HepG2 (cell line): ENCODE measurements at regions not wholly inside any gene's neighbourhood (a gene's known extent, or its start where the extent isn't known, plus 50 kb on each side); places are given as distances from the start of the nearest gene placed in this dataset.

Experiments used
- ATAC-seq: fragments of 200-7000 bp; cut with Tn5 transposase; 3 replicates; pipeline ENCODE4 v1.9.1; 2020; ENCODE audit warnings: mild to moderate bottlenecking, moderate library complexity
- BruUV-seq: library from RNA; stranded (reverse); fragments of 400-500 nt; replicated peaks from 2 replicates; lab custom pipeline; 2021; lab: Mats Ljungman, UMichigan
- CTCF ChIA-PET: fragments of 300-600 bp; formaldehyde crosslinking; extraction: SDS; loops from one replicate; lab custom pipeline; 2021; ENCODE audit warnings: low total read pairs, inconsistent platforms, low intra/inter-chr PET ratio; lab: Yijun Ruan, JAX
- POLR2A ChIA-PET: fragments of 350-600 bp; sonication (Branson Sonifier 250); formaldehyde crosslinking; loops from one replicate; lab custom pipeline; 2020; ENCODE audit warnings: antibody characterized with exemption, inconsistent platforms; lab: Yijun Ruan, JAX
- DNase-seq: peaks from one replicate; pipeline ENCODE4 v3.0.0-alpha.2; 2015; ENCODE audit warnings: low spot score
- FAIRE-seq: peaks from 3 replicates; lab custom pipeline; 2011; peaks lifted over from hg19 to GRCh38; lab: Jason Lieb, UNC
- H2AFZ ChIP-seq: one replicate; pipeline ENCODE4 v1.6.1; 2011; ENCODE audit warnings: low read length, inconsistent platforms
- H3K27ac ChIP-seq: fragments of 300-600 bp; 3 replicates; pipeline ENCODE4 v1.8.0; 2011; ENCODE audit warnings: mixed run types, mild to moderate bottlenecking, mixed read lengths, low read length, inconsistent platforms; ENCODE audit not compliant: insufficient read depth; ENCODE audit errors: extremely low read length
- H3K27me3 ChIP-seq, 2 experiments: fragments of 200-600 bp in 1 of 2; 2 replicates in 1 of 2; 3 replicates in 1 of 2; pipeline versions ENCODE4 v1.6.0 to v1.8.0; 2011; ENCODE audit warnings: low read length in 2 of 2, mild to moderate bottlenecking in 2 of 2, moderate library complexity in 2 of 2, inconsistent platforms in 1 of 2; ENCODE audit not compliant: insufficient read depth in 2 of 2, control insufficient read depth in 1 of 2
- H3K36me3 ChIP-seq, 2 experiments: fragments of 200-600 bp in 1 of 2; replicated peaks in 1 of 2; 2 replicates in 1 of 2; 3 replicates in 1 of 2; pipeline versions ENCODE4 v1.5.1 to v1.8.0; 2011; ENCODE audit warnings: low read length in 2 of 2, inconsistent platforms in 1 of 2; ENCODE audit not compliant: insufficient read depth in 2 of 2, control insufficient read depth in 1 of 2
- H3K4me1 ChIP-seq: 2 replicates; pipeline ENCODE4 v1.5.1; 2012; ENCODE audit warnings: low read length, inconsistent platforms; ENCODE audit not compliant: insufficient read depth
- H3K4me2 ChIP-seq: 2 replicates; pipeline ENCODE4 v1.6.0; 2011; ENCODE audit warnings: low read depth, low read length, inconsistent platforms
- H3K4me3 ChIP-seq, 3 experiments: fragments of 200-600 bp in 1 of 3; sonication (generic), shearing (Covaris generic) in 1 of 3; replicated peaks in 1 of 3; 2 replicates each; pipeline ENCODE4 v1.5.1; 2011 to 2016; ENCODE audit warnings: low read length in 3 of 3, inconsistent platforms in 2 of 3, low read depth in 2 of 3, mild to moderate bottlenecking in 2 of 3, control low read depth in 1 of 3, mixed read lengths in 1 of 3; ENCODE audit not compliant: insufficient read depth in 1 of 3
- H3K79me2 ChIP-seq: one replicate; pipeline ENCODE4 v1.6.1; 2011; ENCODE audit warnings: low read length, inconsistent platforms; ENCODE audit not compliant: insufficient read depth
- H3K9ac ChIP-seq: 2 replicates; pipeline ENCODE4 v1.6.0; 2011; ENCODE audit warnings: mild to moderate bottlenecking, low read depth, low read length, inconsistent platforms; ENCODE audit not compliant: insufficient read depth
- H3K9me3 ChIP-seq: 2 replicates; pipeline ENCODE4 v1.5.1; 2012; ENCODE audit warnings: mild to moderate bottlenecking, low read length
- H4K20me1 ChIP-seq: 2 replicates; pipeline ENCODE4 v1.6.0; 2011; ENCODE audit warnings: inconsistent platforms, mild to moderate bottlenecking, low read length, moderate library complexity; ENCODE audit not compliant: insufficient read depth
- ATF3 ChIP-seq: sonication (generic); formaldehyde crosslinking; IDR thresholded peaks from 2 replicates; pipeline ENCODE4 v1.4.0; 2020; ENCODE audit warnings: missing genetic modification reagents
- BCLAF1 ChIP-seq: fragments of 450-650 bp; IDR thresholded peaks from 2 replicates; pipeline ENCODE4 v1.6.1; 2017; ENCODE audit warnings: mild to moderate bottlenecking
- HNF4G ChIP-seq, 2 experiments: sonication (generic) in 1 of 2; formaldehyde crosslinking in 1 of 2; IDR thresholded peaks; 2 replicates each; pipeline versions ENCODE4 v1.4.0 to v1.6.1; 2011 to 2020; ENCODE audit warnings: borderline replicate concordance in 2 of 2, low read depth in 2 of 2, mild to moderate bottlenecking in 2 of 2, low read length in 1 of 2, missing genetic modification reagents in 1 of 2, moderate library complexity in 1 of 2
- ZBTB40 ChIP-seq, 2 experiments: fragments of 450-650 bp in 1 of 2; sonication (generic) in 1 of 2; formaldehyde crosslinking in 1 of 2; IDR thresholded peaks; 2 replicates each; pipeline versions ENCODE4 v1.6.1 to v1.8.0; 2016 to 2022; ENCODE audit warnings: antibody characterized with exemption in 1 of 2, mild to moderate bottlenecking in 1 of 2, missing genetic modification reagents in 1 of 2
- ZNF24 ChIP-seq: fragments of 450-650 bp; IDR thresholded peaks from 2 replicates; pipeline ENCODE4 v1.6.1; 2017; ENCODE audit warnings: antibody characterized with exemption, mild to moderate bottlenecking
- in situ Hi-C: cut with HindIII; loops from 2 replicates; pipeline ENCODE4 v1.10.0; 2017; ENCODE audit warnings: low pct_unique_long_range_greater_than_20kb; ENCODE audit not compliant: extremely low pct_ligation_motif_present
- intact Hi-C: fragments of 100-400 bp; cut with micrococcal nuclease; formaldehyde crosslinking; loops from one replicate; pipeline ENCODE4 v1.10.0; 2022; ENCODE audit not compliant: unreplicated experiment
- TF ChIP-seq, protein P1 (sequence below): sonication (generic); formaldehyde crosslinking; IDR thresholded peaks from 2 replicates; pipeline ENCODE4 v1.4.0; 2020; ENCODE audit warnings: missing genetic modification reagents

DNA sequence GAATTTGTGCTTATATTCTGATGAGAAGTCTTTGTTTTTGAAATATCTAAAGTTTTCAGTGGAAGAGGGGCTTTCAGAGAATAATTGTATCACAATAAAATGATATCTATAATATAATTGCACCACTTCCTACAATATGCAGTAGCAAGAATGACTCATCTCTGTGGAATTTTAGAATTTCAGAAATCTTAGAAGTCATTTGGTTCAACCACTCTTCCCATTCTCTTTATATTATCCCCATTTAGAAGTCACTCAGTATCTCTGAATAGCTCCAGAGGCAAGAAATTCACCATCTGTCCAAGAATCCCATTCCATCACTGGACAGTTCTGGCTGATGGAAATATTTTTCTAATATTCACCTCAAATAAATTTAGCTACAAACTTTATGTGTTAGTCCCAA, 59.3 kb upstream of the CCDC68 start:
- H3K27ac ChIP-seq, result no peak overlapping the region
- in situ Hi-C loops, result no loop called here
- FAIRE-seq, result no peak
- no peaks in the 10 kb centered on the region for H4K20me1 ChIP-seq
- H3K4me3 ChIP-seq, result no peak overlapping the region
- H3K36me3 ChIP-seq, result no peaks in the 10 kb centered on the region
- BruUV-seq, result no TSS peak
- CTCF ChIA-PET, result no interaction called here
- no peaks in the 10 kb centered on the region for H3K79me2 ChIP-seq
- DNase-seq, result no peak
- no peaks in the 10 kb centered on the region for H3K9me3 ChIP-seq
- no peak overlapping the region for H2AFZ ChIP-seq
- POLR2A ChIA-PET, result no interaction called here
- no peak for ATAC-seq
- H3K4me1 ChIP-seq, result no peaks in the 10 kb centered on the region
- intact Hi-C loops, result no loop called here
- H3K9ac ChIP-seq, result no peak overlapping the region
- H3K27me3 ChIP-seq, result no peaks in the 10 kb centered on the region
- H3K4me2 ChIP-seq, result no peak overlapping the region
- TF ChIP-seq HNF4G (IDR thresholded peaks at IDR 0.05; ENCODE audit: borderline replicate concordance, low read depth, low read length) (no peak), HNF4G (CRISPR knock-in tag; IDR thresholded peaks at IDR 0.05; ENCODE audit: borderline replicate concordance, low read depth) (no peak), ZBTB40 (IDR thresholded peaks at IDR 0.05) (no peak), ZBTB40 (CRISPR knock-in tag; IDR thresholded peaks at IDR 0.05) (no peak), BCLAF1 (no peak), ATF3 (CRISPR knock-in tag) (no peak), ZNF24 (no peak)
- TF ChIP-seq, protein P1, sequence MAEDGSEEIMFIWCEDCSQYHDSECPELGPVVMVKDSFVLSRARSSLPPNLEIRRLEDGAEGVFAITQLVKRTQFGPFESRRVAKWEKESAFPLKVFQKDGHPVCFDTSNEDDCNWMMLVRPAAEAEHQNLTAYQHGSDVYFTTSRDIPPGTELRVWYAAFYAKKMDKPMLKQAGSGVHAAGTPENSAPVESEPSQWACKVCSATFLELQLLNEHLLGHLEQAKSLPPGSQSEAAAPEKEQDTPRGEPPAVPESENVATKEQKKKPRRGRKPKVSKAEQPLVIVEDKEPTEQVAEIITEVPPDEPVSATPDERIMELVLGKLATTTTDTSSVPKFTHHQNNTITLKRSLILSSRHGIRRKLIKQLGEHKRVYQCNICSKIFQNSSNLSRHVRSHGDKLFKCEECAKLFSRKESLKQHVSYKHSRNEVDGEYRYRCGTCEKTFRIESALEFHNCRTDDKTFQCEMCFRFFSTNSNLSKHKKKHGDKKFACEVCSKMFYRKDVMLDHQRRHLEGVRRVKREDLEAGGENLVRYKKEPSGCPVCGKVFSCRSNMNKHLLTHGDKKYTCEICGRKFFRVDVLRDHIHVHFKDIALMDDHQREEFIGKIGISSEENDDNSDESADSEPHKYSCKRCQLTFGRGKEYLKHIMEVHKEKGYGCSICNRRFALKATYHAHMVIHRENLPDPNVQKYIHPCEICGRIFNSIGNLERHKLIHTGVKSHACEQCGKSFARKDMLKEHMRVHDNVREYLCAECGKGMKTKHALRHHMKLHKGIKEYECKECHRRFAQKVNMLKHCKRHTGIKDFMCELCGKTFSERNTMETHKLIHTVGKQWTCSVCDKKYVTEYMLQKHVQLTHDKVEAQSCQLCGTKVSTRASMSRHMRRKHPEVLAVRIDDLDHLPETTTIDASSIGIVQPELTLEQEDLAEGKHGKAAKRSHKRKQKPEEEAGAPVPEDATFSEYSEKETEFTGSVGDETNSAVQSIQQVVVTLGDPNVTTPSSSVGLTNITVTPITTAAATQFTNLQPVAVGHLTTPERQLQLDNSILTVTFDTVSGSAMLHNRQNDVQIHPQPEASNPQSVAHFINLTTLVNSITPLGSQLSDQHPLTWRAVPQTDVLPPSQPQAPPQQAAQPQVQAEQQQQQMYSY (CRISPR knock-in tag), result no peak
